Activated T-helper 9 cell treated with anti-CD3 and anti-CD28 coated beads, Interleukin-2, amount 50 U/mL, for 16 hours (primary cell): ENCODE measurements at regions not wholly inside any gene's neighbourhood (a gene's known extent, or its start where the extent isn't known, plus 50 kb on each side); places are given as distances from the start of the nearest gene placed in this dataset.

Source experiments
- DNase-seq: peaks from one replicate; pipeline ENCODE4 v3.0.0-alpha.2; 2020; ENCODE audit warnings: low read depth

- DNase-seq = no peak
Observed at GRCh38 chr2:41400088-41400665, 647.6 kb upstream of the PKDCC start.

GRCh38 chr2:41405441-41405840 is 642.4 kb upstream of the PKDCC start:
- DNase-seq = no peak

GRCh38 chr2:41409328-41409727 is 638.5 kb upstream of the PKDCC start:
- no peak for DNase-seq

GRCh38 chr2:41410011-41410410 is 637.8 kb upstream of the PKDCC start:
- no peak for DNase-seq

- DNase-seq = no peak
Observed at GRCh38 chr2:41413813-41414485, 633.9 kb upstream of the PKDCC start.

- DNase-seq = no peak
Observed at GRCh38 chr2:41414486-41415230, 633.2 kb upstream of the PKDCC start.

GRCh38 chr2:41417511-41417910 is 630.3 kb upstream of the PKDCC start:
- no peak for DNase-seq

GRCh38 chr2:41420219-41420618 is 627.6 kb upstream of the PKDCC start:
- no peak for DNase-seq

- DNase-seq = no peak
Observed at GRCh38 chr2:41420872-41421271, 626.9 kb upstream of the PKDCC start.

GRCh38 chr2:41431756-41432155 is 616.1 kb upstream of the PKDCC start:
- DNase-seq = no peak

GRCh38 chr2:41432459-41432858 is 615.4 kb upstream of the PKDCC start:
- DNase-seq = no peak

- no peak for DNase-seq
Observed at GRCh38 chr2:41434991-41435390, 612.8 kb upstream of the PKDCC start.

GRCh38 chr2:41441958-41442357 is 605.9 kb upstream of the PKDCC start:
- no peak for DNase-seq

GRCh38 chr2:41445865-41446264 is 602.0 kb upstream of the PKDCC start:
- DNase-seq = no peak

GRCh38 chr2:41446266-41446665 is 601.6 kb upstream of the PKDCC start:
- DNase-seq = no peak

- no peak for DNase-seq
Observed at GRCh38 chr2:41448221-41448620, 599.6 kb upstream of the PKDCC start.

- no peak for DNase-seq
Observed at GRCh38 chr2:41457026-41457425, 590.8 kb upstream of the PKDCC start.

GRCh38 chr2:41460661-41461060 is 587.2 kb upstream of the PKDCC start:
- DNase-seq = no peak

- no peak for DNase-seq
Observed at GRCh38 chr2:41464395-41464794, 583.4 kb upstream of the PKDCC start.

GRCh38 chr2:41475959-41476358 is 571.9 kb upstream of the PKDCC start:
- DNase-seq = no peak

GRCh38 chr2:41482659-41483058 is 565.2 kb upstream of the PKDCC start:
- DNase-seq = no peak

GRCh38 chr2:41483226-41483625 is 564.6 kb upstream of the PKDCC start:
- DNase-seq = no peak
